Osteocyte (in vitro differentiated cells): ENCODE measurements at regions not wholly inside any gene's neighbourhood (a gene's known extent, or its start where the extent isn't known, plus 50 kb on each side); places are given as distances from the start of the nearest gene placed in this dataset.

Source experiments
- DNase-seq: peaks from one replicate; pipeline ENCODE4 v3.0.0; 2021; ENCODE audit warnings: mixed read lengths; ENCODE audit not compliant: unreplicated experiment; ENCODE audit errors: extremely low spot score
- H3K27ac Mint-ChIP-seq: one replicate; pipeline ENCODE4 v1.8.0; 2021; ENCODE audit warnings: mild to moderate bottlenecking, mixed read lengths; ENCODE audit not compliant: unreplicated experiment
- H3K27me3 Mint-ChIP-seq: one replicate; pipeline ENCODE4 v1.8.0; 2021; ENCODE audit warnings: mixed read lengths; ENCODE audit not compliant: unreplicated experiment
- H3K36me3 Mint-ChIP-seq: one replicate; pipeline ENCODE4 v1.8.0; 2021; ENCODE audit warnings: mixed read lengths; ENCODE audit not compliant: unreplicated experiment
- H3K4me1 Mint-ChIP-seq: one replicate; pipeline ENCODE4 v1.8.0; 2021; ENCODE audit warnings: mixed read lengths; ENCODE audit not compliant: unreplicated experiment
- H3K4me3 Mint-ChIP-seq: one replicate; pipeline ENCODE4 v1.8.0; 2021; ENCODE audit warnings: mild to moderate bottlenecking, moderate library complexity, mixed read lengths; ENCODE audit not compliant: unreplicated experiment
- H3K9me3 Mint-ChIP-seq: one replicate; pipeline ENCODE4 v1.8.0; 2021; ENCODE audit warnings: mixed read lengths; ENCODE audit not compliant: unreplicated experiment
- CTCF ChIP-seq: fragments of 200-600 bp; sonication (generic); IDR thresholded peaks from 2 replicates; pipeline ENCODE4 v1.5.0; 2021; ENCODE audit warnings: antibody characterized with exemption, mild to moderate bottlenecking, moderate library complexity

GRCh38 chr10:8211631-8212030 lies 157.1 kb downstream of the GATA3 start:
- H3K4me1 Mint-ChIP-seq: no peaks in the 10 kb centered on the region
- peaks cover 23% of the 10 kb centered on the region for H3K9me3 Mint-ChIP-seq
- no peaks in the 10 kb centered on the region for H3K36me3 Mint-ChIP-seq
- DNase-seq: no peak
- no peaks in the 10 kb centered on the region for H3K27me3 Mint-ChIP-seq
- no peak for TF ChIP-seq CTCF
- no peak overlapping the region for H3K4me3 Mint-ChIP-seq
- H3K27ac Mint-ChIP-seq: no peak overlapping the region

GRCh38 chr10:8213735-8214134 lies 159.2 kb downstream of the GATA3 start:
- no peaks in the 10 kb centered on the region for H3K27me3 Mint-ChIP-seq
- no peak overlapping the region for H3K27ac Mint-ChIP-seq
- no peaks in the 10 kb centered on the region for H3K36me3 Mint-ChIP-seq
- H3K4me3 Mint-ChIP-seq: no peak overlapping the region
- no peak for TF ChIP-seq CTCF
- no peaks in the 10 kb centered on the region for H3K4me1 Mint-ChIP-seq
- H3K9me3 Mint-ChIP-seq: peaks cover 32% of the 10 kb centered on the region
- DNase-seq: no peak

- H3K27ac Mint-ChIP-seq: no peak overlapping the region
Measured at GRCh38 chr10:8214587-8214986, 160.1 kb downstream of the GATA3 start.

GRCh38 chr10:8216893-8217292 lies 162.4 kb downstream of the GATA3 start:
- Mint-ChIP-seq H3K9me3 (peaks cover 31% of the 10 kb centered on the region), H3K27ac (no peak overlapping the region), H3K27me3 (no peaks in the 10 kb centered on the region), H3K4me1 (no peaks in the 10 kb centered on the region), H3K36me3 (peaks cover 1% of the 10 kb centered on the region), H3K4me3 (no peak overlapping the region)
- no peak for DNase-seq
- no peak for TF ChIP-seq CTCF

More at GRCh38 chr10:8214587-8214986, 160.1 kb downstream of the GATA3 start:
- no peaks in the 10 kb centered on the region for H3K4me1 Mint-ChIP-seq
- no peaks in the 10 kb centered on the region for H3K27me3 Mint-ChIP-seq
- H3K9me3 Mint-ChIP-seq: peaks cover 32% of the 10 kb centered on the region
- H3K4me3 Mint-ChIP-seq: no peak overlapping the region
- no peaks in the 10 kb centered on the region for H3K36me3 Mint-ChIP-seq
- no peak for DNase-seq
- no peak for TF ChIP-seq CTCF

- Mint-ChIP-seq H3K4me1 (no peaks in the 10 kb centered on the region), H3K9me3 (peaks cover 17% of the 10 kb centered on the region), H3K27me3 (no peaks in the 10 kb centered on the region), H3K27ac (no peak overlapping the region), H3K36me3 (peaks cover 1% of the 10 kb centered on the region), H3K4me3 (no peak overlapping the region)
- no peak for TF ChIP-seq CTCF
- no peak for DNase-seq
Measured at GRCh38 chr10:8221451-8221850, 167.0 kb downstream of the GATA3 start.
